ENCODE measurements at regions not wholly inside any gene's neighbourhood (a gene's known extent, or its start where the extent isn't known, plus 50 kb on each side); places are given as distances from the start of the nearest gene placed in this dataset.

DNA sequence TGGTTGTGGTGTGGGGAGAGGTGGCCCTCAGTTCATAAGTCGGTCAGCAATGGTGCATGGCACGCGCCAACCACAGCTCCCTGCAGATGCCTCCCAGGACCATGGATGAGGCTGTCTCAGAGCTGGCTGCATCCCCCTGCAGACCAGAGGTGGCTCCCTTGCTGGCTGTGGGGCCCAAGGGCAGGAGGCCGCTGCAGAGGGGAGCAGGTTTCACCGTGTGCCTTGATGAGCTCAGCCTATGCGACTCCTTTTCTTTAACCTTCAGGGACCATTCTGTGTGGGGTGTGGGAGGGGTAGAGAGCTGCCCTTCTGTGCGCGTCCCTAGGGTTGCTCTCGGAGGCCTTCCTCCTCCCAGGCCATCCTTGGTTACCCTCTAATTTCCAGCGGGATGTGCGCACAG lies 152.4 kb downstream of the ACTR3B start:
- Histone ChIP-seq H3K27me3 (ENCODE audit: insufficient read depth, low read depth, low read length) (no peaks in the 10 kb centered on the region), H3K36me3 (ENCODE audit: insufficient read depth, low read length) (peaks cover 4% of the 10 kb centered on the region), H4K20me1 (ENCODE audit: insufficient read depth) (no peaks in the 10 kb centered on the region), H3K79me2 (replicated peaks; ENCODE audit: insufficient read depth, low read length) (no peaks in the 10 kb centered on the region), H3K9me3 (ENCODE audit: low read length) (no peaks in the 10 kb centered on the region), H3K9ac (ENCODE audit: low read length) (no peak overlapping the region), H2AFZ (ENCODE audit: low read depth, low read length) (no peak overlapping the region), H3F3A (ENCODE audit: insufficient read depth, low read length, poor library complexity, severe bottlenecking) (no peaks in the 10 kb centered on the region), H3K4me3 (ENCODE audit: low read length) (no peak overlapping the region), H3K27ac (ENCODE audit: low read length) (no peak overlapping the region), H3K9me2 (ENCODE audit: insufficient read depth, low read length) (no peaks in the 10 kb centered on the region), H3K4me2 (ENCODE audit: low read length) (no peak overlapping the region)
- TF ChIP-seq SMC3 (conservative IDR thresholded peaks at IDR 0.05; ENCODE audit: poor library complexity) (no peak), POLR2AphosphoS5 (IDR thresholded peaks at IDR 0.05) (no peak), TAF1 (IDR thresholded peaks at IDR 0.05; ENCODE audit: low read depth) (no peak), EZH2 (IDR thresholded peaks at IDR 0.05; ENCODE audit: borderline replicate concordance, insufficient read depth, low read length, poor library complexity, severe bottlenecking) (no peak), RAD21 (conservative IDR thresholded peaks at IDR 0.05) (no peak), MXI1 (conservative IDR thresholded peaks at IDR 0.05; ENCODE audit: poor library complexity, severe bottlenecking) (no peak), CTCF (IDR thresholded peaks at IDR 0.05; ENCODE audit: poor library complexity, severe bottlenecking) (no peak), EP300 (conservative IDR thresholded peaks at IDR 0.05; ENCODE audit: poor library complexity, severe bottlenecking) (no peak), REST (IDR thresholded peaks at IDR 0.05; ENCODE audit: borderline replicate concordance) (no peak)

DNA sequence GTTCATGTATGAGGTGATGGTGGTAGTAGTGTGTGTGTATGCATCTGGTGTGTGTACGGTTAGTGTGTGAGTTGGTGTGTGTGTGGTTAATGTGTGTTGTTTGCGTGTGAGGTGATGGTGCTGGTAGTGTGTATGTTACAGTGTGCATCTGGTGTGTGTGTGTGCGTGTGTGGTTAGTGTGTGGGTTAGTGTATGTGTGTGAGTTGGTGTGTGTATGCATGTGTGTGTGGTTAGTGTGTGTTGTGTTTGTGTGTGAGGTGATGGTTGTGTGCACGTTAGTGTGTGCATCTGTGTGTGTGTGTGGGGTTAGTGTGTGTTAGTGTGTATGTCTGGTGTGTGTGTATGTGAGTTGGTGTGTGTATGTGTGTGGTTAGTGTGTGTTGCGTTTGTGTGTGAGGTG lies 153.0 kb downstream of the ACTR3B start:
- no peak overlapping the region for H3K4me3 ChIP-seq (ENCODE audit: low read length)
- H3K36me3 ChIP-seq (ENCODE audit: insufficient read depth, low read length), result peaks cover 4% of the 10 kb centered on the region
- no peak overlapping the region for H3K4me2 ChIP-seq (ENCODE audit: low read length)
- TF ChIP-seq MXI1 (conservative IDR thresholded peaks at IDR 0.05; ENCODE audit: poor library complexity, severe bottlenecking) (no peak), CTCF (IDR thresholded peaks at IDR 0.05; ENCODE audit: poor library complexity, severe bottlenecking) (no peak), REST (IDR thresholded peaks at IDR 0.05; ENCODE audit: borderline replicate concordance) (no peak)
- no peak overlapping the region for H2AFZ ChIP-seq (ENCODE audit: low read depth, low read length)
- no peaks in the 10 kb centered on the region for H3F3A ChIP-seq (ENCODE audit: insufficient read depth, low read length, poor library complexity, severe bottlenecking)
- H3K9ac ChIP-seq (ENCODE audit: low read length), result no peak overlapping the region
- H3K27ac ChIP-seq (ENCODE audit: low read length), result peak overlapping the region; percentile 15
- H3K79me2 ChIP-seq (replicated peaks; ENCODE audit: insufficient read depth, low read length), result no peaks in the 10 kb centered on the region
- no peaks in the 10 kb centered on the region for H3K9me2 ChIP-seq (ENCODE audit: insufficient read depth, low read length)
- H3K9me3 ChIP-seq (ENCODE audit: low read length), result no peaks in the 10 kb centered on the region
- no peaks in the 10 kb centered on the region for H3K27me3 ChIP-seq (ENCODE audit: insufficient read depth, low read depth, low read length)
- no peaks in the 10 kb centered on the region for H4K20me1 ChIP-seq (ENCODE audit: insufficient read depth)
